HG03565 (cell line): ENCODE measurements at regions not wholly inside any gene's neighbourhood (a gene's known extent, or its start where the extent isn't known, plus 50 kb on each side); places are given as distances from the start of the nearest gene placed in this dataset.

Experiments used
- ATAC-seq: cut with Tn5 transposase; IDR thresholded peaks from one replicate; pipeline ENCODE4 v1.9.1; 2021; ENCODE audit warnings: mild to moderate bottlenecking, moderate library complexity; ENCODE audit not compliant: unreplicated experiment

GRCh38 chr5:116363780-116364179, 210.8 kb downstream of the SEMA6A start:
- ATAC-seq: no peak

- ATAC-seq: no peak
Measured at GRCh38 chr5:116361979-116362577, 212.5 kb downstream of the SEMA6A start.

- no peak for ATAC-seq
Measured at GRCh38 chr5:116361171-116361967, 213.3 kb downstream of the SEMA6A start.

GRCh38 chr5:116360008-116360853, 214.4 kb downstream of the SEMA6A start:
- ATAC-seq: no peak

GRCh38 chr5:116359592-116359991, 215.0 kb downstream of the SEMA6A start:
- no peak for ATAC-seq

- peak; percentile 99 for ATAC-seq
Measured at GRCh38 chr5:116358911-116359418, 215.7 kb downstream of the SEMA6A start.

GRCh38 chr5:116358015-116358523, 216.6 kb downstream of the SEMA6A start:
- no peak for ATAC-seq

- no peak for ATAC-seq
Measured at GRCh38 chr5:116355819-116356601, 218.6 kb downstream of the SEMA6A start.

- ATAC-seq: no peak
Measured at GRCh38 chr5:116354699-116355098, 219.9 kb downstream of the SEMA6A start.

GRCh38 chr5:116347657-116348056, 227.0 kb downstream of the SEMA6A start:
- no peak for ATAC-seq

- ATAC-seq: no peak
Measured at GRCh38 chr5:116343961-116344360, 230.7 kb downstream of the SEMA6A start.
